GM18867 (cell line): ENCODE measurements at regions not wholly inside any gene's neighbourhood (a gene's known extent, or its start where the extent isn't known, plus 50 kb on each side); places are given as distances from the start of the nearest gene placed in this dataset.

Experiments used
- ATAC-seq: cut with Tn5 transposase; IDR thresholded peaks from one replicate; pipeline ENCODE4 v1.9.1; 2021; ENCODE audit warnings: mild to moderate bottlenecking, moderate library complexity; ENCODE audit not compliant: unreplicated experiment

GRCh38 chr2:103942199-103942598, 911.7 kb upstream of the POU3F3 start:
- no peak for ATAC-seq

GRCh38 chr2:103945083-103945482, 908.8 kb upstream of the POU3F3 start:
- ATAC-seq: no peak

- ATAC-seq: peak; percentile 91
Observed at GRCh38 chr2:103959174-103960128, 894.5 kb upstream of the POU3F3 start.

GRCh38 chr2:103960129-103960513, 893.8 kb upstream of the POU3F3 start:
- ATAC-seq: no peak

- no peak for ATAC-seq
Observed at GRCh38 chr2:103960951-103961350, 893.0 kb upstream of the POU3F3 start.

- no peak for ATAC-seq
Observed at GRCh38 chr2:103961862-103962261, 892.1 kb upstream of the POU3F3 start.

- no peak for ATAC-seq
Observed at GRCh38 chr2:103962670-103963069, 891.2 kb upstream of the POU3F3 start.

- no peak for ATAC-seq
Observed at GRCh38 chr2:103963146-103963725, 890.7 kb upstream of the POU3F3 start.

GRCh38 chr2:103977241-103977640, 876.7 kb upstream of the POU3F3 start:
- no peak for ATAC-seq

- no peak for ATAC-seq
Observed at GRCh38 chr2:103977668-103978067, 876.2 kb upstream of the POU3F3 start.

GRCh38 chr2:103980401-103980800, 873.5 kb upstream of the POU3F3 start:
- ATAC-seq: no peak

GRCh38 chr2:103982691-103983090, 871.2 kb upstream of the POU3F3 start:
- no peak for ATAC-seq

- ATAC-seq: no peak
Observed at GRCh38 chr2:103986001-103986400, 867.9 kb upstream of the POU3F3 start.

- no peak for ATAC-seq
Observed at GRCh38 chr2:103991591-103991990, 862.3 kb upstream of the POU3F3 start.

GRCh38 chr2:104004821-104005220, 849.1 kb upstream of the POU3F3 start:
- ATAC-seq: no peak

GRCh38 chr2:104016801-104017200, 837.1 kb upstream of the POU3F3 start:
- no peak for ATAC-seq

- no peak for ATAC-seq
Observed at GRCh38 chr2:104023306-104023705, 830.6 kb upstream of the POU3F3 start.

- no peak for ATAC-seq
Observed at GRCh38 chr2:104023765-104024164, 830.1 kb upstream of the POU3F3 start.

GRCh38 chr2:104025295-104025694, 828.6 kb upstream of the POU3F3 start:
- no peak for ATAC-seq

GRCh38 chr2:104026725-104027124, 827.2 kb upstream of the POU3F3 start:
- ATAC-seq: no peak

- no peak for ATAC-seq
Observed at GRCh38 chr2:104027321-104027720, 826.6 kb upstream of the POU3F3 start.

- no peak for ATAC-seq
Observed at GRCh38 chr2:104028061-104028460, 825.9 kb upstream of the POU3F3 start.
